ENCODE measurements at regions not wholly inside any gene's neighbourhood (a gene's known extent, or its start where the extent isn't known, plus 50 kb on each side); places are given as distances from the start of the nearest gene placed in this dataset.

GRCh38 chr13:105928901-105929300 is 606.6 kb downstream of the EFNB2 start:
- no peak for TF ChIP-seq POLR2AphosphoS5 (IDR thresholded peaks at IDR 0.05; ENCODE audit: low read depth, low read length)
- TF ChIP-seq POLR2A (IDR thresholded peaks at IDR 0.05; ENCODE audit: low read depth, low read length), result no peak

Data from GM12892 (cell line).